ENCODE measurements at regions not wholly inside any gene's neighbourhood (a gene's known extent, or its start where the extent isn't known, plus 50 kb on each side); places are given as distances from the start of the nearest gene placed in this dataset.

DNA sequence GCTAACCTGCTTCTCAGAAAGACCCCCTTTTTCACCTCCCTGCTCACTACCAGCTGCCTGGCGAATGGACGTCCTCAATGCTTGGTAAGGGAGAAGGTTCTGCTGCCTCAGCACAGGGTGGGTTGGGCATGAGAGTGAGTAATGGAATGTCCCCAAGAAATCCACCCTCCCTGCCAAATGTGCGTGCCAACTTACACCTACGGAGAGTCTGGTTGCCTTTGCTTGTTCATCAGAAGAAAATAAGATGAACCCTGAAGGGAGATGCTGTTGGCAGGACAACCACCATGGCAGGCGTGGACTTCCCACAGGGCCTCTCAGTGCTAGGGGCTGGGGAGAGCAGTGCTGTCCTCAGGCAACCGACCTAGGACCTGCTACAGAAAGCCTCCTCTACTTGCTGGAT lies 106.0 kb downstream of the XCL2 start:
- TF ChIP-seq, protein P1, sequence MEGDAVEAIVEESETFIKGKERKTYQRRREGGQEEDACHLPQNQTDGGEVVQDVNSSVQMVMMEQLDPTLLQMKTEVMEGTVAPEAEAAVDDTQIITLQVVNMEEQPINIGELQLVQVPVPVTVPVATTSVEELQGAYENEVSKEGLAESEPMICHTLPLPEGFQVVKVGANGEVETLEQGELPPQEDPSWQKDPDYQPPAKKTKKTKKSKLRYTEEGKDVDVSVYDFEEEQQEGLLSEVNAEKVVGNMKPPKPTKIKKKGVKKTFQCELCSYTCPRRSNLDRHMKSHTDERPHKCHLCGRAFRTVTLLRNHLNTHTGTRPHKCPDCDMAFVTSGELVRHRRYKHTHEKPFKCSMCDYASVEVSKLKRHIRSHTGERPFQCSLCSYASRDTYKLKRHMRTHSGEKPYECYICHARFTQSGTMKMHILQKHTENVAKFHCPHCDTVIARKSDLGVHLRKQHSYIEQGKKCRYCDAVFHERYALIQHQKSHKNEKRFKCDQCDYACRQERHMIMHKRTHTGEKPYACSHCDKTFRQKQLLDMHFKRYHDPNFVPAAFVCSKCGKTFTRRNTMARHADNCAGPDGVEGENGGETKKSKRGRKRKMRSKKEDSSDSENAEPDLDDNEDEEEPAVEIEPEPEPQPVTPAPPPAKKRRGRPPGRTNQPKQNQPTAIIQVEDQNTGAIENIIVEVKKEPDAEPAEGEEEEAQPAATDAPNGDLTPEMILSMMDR (conservative IDR thresholded peaks at IDR 0.05) = no peak
- TF ChIP-seq ZFX (IDR thresholded peaks at IDR 0.05) = no peak

All from C4-2B (cell line).